Activated CD8-positive, alpha-beta T cell treated with anti-CD3 and anti-CD28 coated beads, Interleukin-2, amount 10 ng/mL, durations not matched to agents 7 days and 5 days (primary cell): ENCODE measurements at regions not wholly inside any gene's neighbourhood (a gene's known extent, or its start where the extent isn't known, plus 50 kb on each side); places are given as distances from the start of the nearest gene placed in this dataset.

Source experiments
- ATAC-seq: fragments of 150-1000 bp; cut with Tn5 transposase; one replicate; pipeline ENCODE4 v1.10.0; 2021; ENCODE audit warnings: moderate library complexity
- CTCF ChIA-PET: fragments of 350-600 bp; sonication (Branson Sonifier 250); formaldehyde crosslinking; loops from one replicate; lab custom pipeline; 2021; ENCODE audit warnings: antibody characterized with exemption; lab: Charles Lee
- POLR2A ChIA-PET: fragments of 350-600 bp; sonication (Branson Sonifier 250); formaldehyde crosslinking; loops from one replicate; lab custom pipeline; 2021; ENCODE audit warnings: antibody characterized with exemption; lab: Charles Lee
- DNase-seq: peaks from one replicate; pipeline ENCODE4 v3.0.0-alpha.2; 2020
- H3K27ac Mint-ChIP-seq: one replicate; pipeline ENCODE4 v1.8.0; 2021; ENCODE audit warnings: mild to moderate bottlenecking, mixed read lengths
- H3K27me3 Mint-ChIP-seq: one replicate; pipeline ENCODE4 v1.8.0; 2021; ENCODE audit warnings: low read depth, mixed read lengths
- H3K36me3 Mint-ChIP-seq: one replicate; pipeline ENCODE4 v1.8.0; 2021; ENCODE audit warnings: low read depth, mixed read lengths
- H3K4me1 Mint-ChIP-seq: one replicate; pipeline ENCODE4 v1.8.0; 2021; ENCODE audit warnings: low read depth, mixed read lengths
- H3K4me3 Mint-ChIP-seq: one replicate; pipeline ENCODE4 v1.8.0; 2021; ENCODE audit warnings: mild to moderate bottlenecking, mixed read lengths
- H3K9me3 Mint-ChIP-seq: one replicate; pipeline ENCODE4 v1.8.0; 2022; ENCODE audit warnings: mixed read lengths; ENCODE audit not compliant: insufficient read depth

- DNase-seq (no peak), ATAC-seq (no peak)
- ChIA-PET CTCF (no interaction called here), POLR2A (no interaction called here)
- Mint-ChIP-seq H3K9me3 (no peaks in the 10 kb centered on the region), H3K27me3 (no peaks in the 10 kb centered on the region), H3K36me3 (no peaks in the 10 kb centered on the region), H3K4me3 (no peak overlapping the region), H3K27ac (no peak overlapping the region), H3K4me1 (no peaks in the 10 kb centered on the region)
Measured at GRCh38 chr12:127650626-127651025, 616.3 kb upstream of the TMEM132C start.

GRCh38 chr12:127652281-127652680 is 614.7 kb upstream of the TMEM132C start:
- Mint-ChIP-seq H3K4me1 (no peaks in the 10 kb centered on the region), H3K27me3 (no peaks in the 10 kb centered on the region), H3K4me3 (no peak overlapping the region), H3K27ac (no peak overlapping the region), H3K9me3 (no peaks in the 10 kb centered on the region), H3K36me3 (no peaks in the 10 kb centered on the region)
- ChIA-PET POLR2A (no interaction called here), CTCF (no interaction called here)
- ATAC-seq (no peak), DNase-seq (no peak)

GRCh38 chr12:127654383-127654985 is 612.5 kb upstream of the TMEM132C start:
- Mint-ChIP-seq H3K27me3 (no peaks in the 10 kb centered on the region), H3K27ac (no peak overlapping the region), H3K4me1 (no peaks in the 10 kb centered on the region), H3K4me3 (no peak overlapping the region), H3K36me3 (no peaks in the 10 kb centered on the region), H3K9me3 (no peaks in the 10 kb centered on the region)
- no peak for ATAC-seq
- CTCF ChIA-PET: no interaction called here
- POLR2A ChIA-PET: no interaction called here
- no peak for DNase-seq

- no peaks in the 10 kb centered on the region for H3K36me3 Mint-ChIP-seq
- POLR2A ChIA-PET: interaction anchor here (0.7 kb wide), 1 partner anchor 18 kb away, joined by 3 read pairs; no protein-coding TSS in a partner anchor
- ATAC-seq (no peak), DNase-seq (no peak)
- H3K27me3 Mint-ChIP-seq: no peaks in the 10 kb centered on the region
- CTCF ChIA-PET: no interaction called here
- no peak overlapping the region for H3K27ac Mint-ChIP-seq
- no peaks in the 10 kb centered on the region for H3K4me1 Mint-ChIP-seq
- H3K9me3 Mint-ChIP-seq: no peaks in the 10 kb centered on the region
- H3K4me3 Mint-ChIP-seq: no peak overlapping the region
Measured at GRCh38 chr12:127655691-127656090, 611.3 kb upstream of the TMEM132C start.

GRCh38 chr12:127656266-127656665 is 610.7 kb upstream of the TMEM132C start:
- ATAC-seq (no peak), DNase-seq (no peak)
- POLR2A ChIA-PET: interaction anchor here (0.7 kb wide), 1 partner anchor 18 kb away, joined by 3 read pairs; no protein-coding TSS in a partner anchor
- Mint-ChIP-seq H3K4me1 (no peaks in the 10 kb centered on the region), H3K27me3 (no peaks in the 10 kb centered on the region), H3K27ac (no peak overlapping the region), H3K4me3 (no peak overlapping the region), H3K36me3 (no peaks in the 10 kb centered on the region), H3K9me3 (no peaks in the 10 kb centered on the region)
- CTCF ChIA-PET: no interaction called here

- ChIA-PET POLR2A (no interaction called here), CTCF (no interaction called here)
- H3K27me3 Mint-ChIP-seq: no peaks in the 10 kb centered on the region
Measured at GRCh38 chr12:127657036-127657435, 609.9 kb upstream of the TMEM132C start.

GRCh38 chr12:127660961-127661360 is 606.0 kb upstream of the TMEM132C start:
- no peaks in the 10 kb centered on the region for H3K27me3 Mint-ChIP-seq
- no peak overlapping the region for H3K4me3 Mint-ChIP-seq
- H3K36me3 Mint-ChIP-seq: no peaks in the 10 kb centered on the region
- H3K4me1 Mint-ChIP-seq: no peaks in the 10 kb centered on the region
- CTCF ChIA-PET: no interaction called here
- no peak for DNase-seq
- POLR2A ChIA-PET: no interaction called here
- no peak for ATAC-seq
- no peak overlapping the region for H3K27ac Mint-ChIP-seq
- H3K9me3 Mint-ChIP-seq: no peaks in the 10 kb centered on the region

More at GRCh38 chr12:127657036-127657435, 609.9 kb upstream of the TMEM132C start:
- ATAC-seq (no peak), DNase-seq (no peak)
- Mint-ChIP-seq H3K4me3 (no peak overlapping the region), H3K9me3 (no peaks in the 10 kb centered on the region), H3K36me3 (no peaks in the 10 kb centered on the region), H3K27ac (no peak overlapping the region), H3K4me1 (no peaks in the 10 kb centered on the region)

GRCh38 chr12:127663716-127664115 is 603.3 kb upstream of the TMEM132C start:
- H3K4me3 Mint-ChIP-seq: no peak overlapping the region
- CTCF ChIA-PET: interaction anchor here (1.4 kb wide), 1 partner anchor 15 kb away, joined by 3 read pairs; no protein-coding TSS in a partner anchor
- H3K4me1 Mint-ChIP-seq: no peaks in the 10 kb centered on the region
- DNase-seq (no peak), ATAC-seq (no peak)
- no peaks in the 10 kb centered on the region for H3K27me3 Mint-ChIP-seq
- POLR2A ChIA-PET: no interaction called here
- H3K9me3 Mint-ChIP-seq: no peaks in the 10 kb centered on the region
- H3K27ac Mint-ChIP-seq: no peak overlapping the region
- H3K36me3 Mint-ChIP-seq: no peaks in the 10 kb centered on the region

- no peak overlapping the region for H3K4me3 Mint-ChIP-seq
- POLR2A ChIA-PET: no interaction called here
- ATAC-seq (no peak), DNase-seq (no peak)
- CTCF ChIA-PET: no interaction called here
- no peaks in the 10 kb centered on the region for H3K27me3 Mint-ChIP-seq
- no peaks in the 10 kb centered on the region for H3K4me1 Mint-ChIP-seq
- no peaks in the 10 kb centered on the region for H3K36me3 Mint-ChIP-seq
- H3K27ac Mint-ChIP-seq: no peak overlapping the region
- H3K9me3 Mint-ChIP-seq: no peaks in the 10 kb centered on the region
Measured at GRCh38 chr12:127664901-127665300, 602.1 kb upstream of the TMEM132C start.

GRCh38 chr12:127667131-127667685 is 599.8 kb upstream of the TMEM132C start:
- ChIA-PET POLR2A (no interaction called here), CTCF (interaction anchor here (2.9 kb wide), 1 partner anchor 10 kb away, joined by 16 read pairs; no protein-coding TSS in a partner anchor)
- Mint-ChIP-seq H3K4me3 (no peak overlapping the region), H3K27me3 (no peaks in the 10 kb centered on the region), H3K27ac (no peak overlapping the region), H3K4me1 (no peaks in the 10 kb centered on the region), H3K36me3 (no peaks in the 10 kb centered on the region), H3K9me3 (no peaks in the 10 kb centered on the region)
- DNase-seq: no peak
- no peak for ATAC-seq

- Mint-ChIP-seq H3K9me3 (no peaks in the 10 kb centered on the region), H3K4me3 (no peak overlapping the region), H3K4me1 (no peaks in the 10 kb centered on the region), H3K27ac (no peak overlapping the region), H3K27me3 (no peaks in the 10 kb centered on the region), H3K36me3 (no peaks in the 10 kb centered on the region)
- DNase-seq (no peak), ATAC-seq (no peak)
- CTCF ChIA-PET: no interaction called here
- POLR2A ChIA-PET: no interaction called here
Measured at GRCh38 chr12:127670294-127670693, 596.7 kb upstream of the TMEM132C start.

GRCh38 chr12:127670796-127671195 is 596.2 kb upstream of the TMEM132C start:
- no peak for DNase-seq
- H3K27ac Mint-ChIP-seq: no peak overlapping the region
- no peaks in the 10 kb centered on the region for H3K4me1 Mint-ChIP-seq
- ChIA-PET POLR2A (no interaction called here), CTCF (no interaction called here)
- no peak overlapping the region for H3K4me3 Mint-ChIP-seq
- H3K27me3 Mint-ChIP-seq: no peaks in the 10 kb centered on the region
- ATAC-seq: no peak
- no peaks in the 10 kb centered on the region for H3K9me3 Mint-ChIP-seq
- no peaks in the 10 kb centered on the region for H3K36me3 Mint-ChIP-seq
